PC-9 (cell line): ENCODE measurements at regions not wholly inside any gene's neighbourhood (a gene's known extent, or its start where the extent isn't known, plus 50 kb on each side); places are given as distances from the start of the nearest gene placed in this dataset.

Experiments used
- EZH2 ChIP-seq: fragments of 200-600 bp; sonication (generic); IDR thresholded peaks from 2 replicates; pipeline ENCODE4 v1.8.0; 2017; ENCODE audit warnings: antibody characterized with exemption, low read depth
- TF ChIP-seq, protein P1 (sequence below): fragments of 200-600 bp; sonication (generic); conservative IDR thresholded peaks from 2 replicates; pipeline ENCODE4 v1.6.1; 2017; ENCODE audit warnings: mixed run types, antibody characterized with exemption, mild to moderate bottlenecking, moderate library complexity

DNA sequence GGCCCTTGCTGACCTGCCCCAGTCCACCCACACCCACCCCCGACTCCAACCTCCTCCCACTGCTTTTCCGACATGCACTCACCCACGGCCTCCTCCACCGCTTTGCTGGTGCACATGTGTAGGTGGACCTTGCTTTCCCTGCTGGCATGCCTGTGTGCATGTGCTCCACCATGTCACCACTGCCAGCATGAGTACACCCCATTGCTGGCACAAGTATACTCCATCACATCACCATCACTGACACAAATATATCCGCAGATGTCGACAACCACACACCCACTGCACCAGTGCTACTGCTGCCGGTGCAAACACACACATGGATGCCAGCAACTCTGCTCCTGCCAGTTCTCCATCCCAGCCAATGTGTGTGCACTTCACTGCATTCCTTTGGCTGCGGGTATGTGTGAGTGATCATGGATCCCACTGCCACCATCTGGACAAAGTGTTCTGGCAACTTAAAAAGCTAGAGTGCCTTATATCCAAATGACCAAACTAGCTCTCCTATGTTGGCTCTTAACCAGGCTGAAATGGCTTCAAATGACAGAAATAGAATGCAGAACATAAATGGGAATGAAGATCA lies 1072.3 kb downstream of the RAPGEF2 start:
- TF ChIP-seq EZH2, result no peak
- TF ChIP-seq, protein P1, sequence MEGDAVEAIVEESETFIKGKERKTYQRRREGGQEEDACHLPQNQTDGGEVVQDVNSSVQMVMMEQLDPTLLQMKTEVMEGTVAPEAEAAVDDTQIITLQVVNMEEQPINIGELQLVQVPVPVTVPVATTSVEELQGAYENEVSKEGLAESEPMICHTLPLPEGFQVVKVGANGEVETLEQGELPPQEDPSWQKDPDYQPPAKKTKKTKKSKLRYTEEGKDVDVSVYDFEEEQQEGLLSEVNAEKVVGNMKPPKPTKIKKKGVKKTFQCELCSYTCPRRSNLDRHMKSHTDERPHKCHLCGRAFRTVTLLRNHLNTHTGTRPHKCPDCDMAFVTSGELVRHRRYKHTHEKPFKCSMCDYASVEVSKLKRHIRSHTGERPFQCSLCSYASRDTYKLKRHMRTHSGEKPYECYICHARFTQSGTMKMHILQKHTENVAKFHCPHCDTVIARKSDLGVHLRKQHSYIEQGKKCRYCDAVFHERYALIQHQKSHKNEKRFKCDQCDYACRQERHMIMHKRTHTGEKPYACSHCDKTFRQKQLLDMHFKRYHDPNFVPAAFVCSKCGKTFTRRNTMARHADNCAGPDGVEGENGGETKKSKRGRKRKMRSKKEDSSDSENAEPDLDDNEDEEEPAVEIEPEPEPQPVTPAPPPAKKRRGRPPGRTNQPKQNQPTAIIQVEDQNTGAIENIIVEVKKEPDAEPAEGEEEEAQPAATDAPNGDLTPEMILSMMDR, result no peak
